Hematopoietic multipotent progenitor cell treated with erythropoietin and hydrocortisone succinate and interleukin-3 and kit ligand, for 4 days (in vitro differentiated cells): ENCODE measurements at regions not wholly inside any gene's neighbourhood (a gene's known extent, or its start where the extent isn't known, plus 50 kb on each side); places are given as distances from the start of the nearest gene placed in this dataset.

Experiments used
- DNase-seq: peaks from one replicate; pipeline ENCODE4 v3.0.0-alpha.2; 2015

- DNase-seq = no peak
Observed at GRCh38 chr2:200725596-200725995, 86.1 kb upstream of the BZW1 start.

GRCh38 chr2:200728630-200729029 is 83.1 kb upstream of the BZW1 start:
- DNase-seq = no peak

DNA sequence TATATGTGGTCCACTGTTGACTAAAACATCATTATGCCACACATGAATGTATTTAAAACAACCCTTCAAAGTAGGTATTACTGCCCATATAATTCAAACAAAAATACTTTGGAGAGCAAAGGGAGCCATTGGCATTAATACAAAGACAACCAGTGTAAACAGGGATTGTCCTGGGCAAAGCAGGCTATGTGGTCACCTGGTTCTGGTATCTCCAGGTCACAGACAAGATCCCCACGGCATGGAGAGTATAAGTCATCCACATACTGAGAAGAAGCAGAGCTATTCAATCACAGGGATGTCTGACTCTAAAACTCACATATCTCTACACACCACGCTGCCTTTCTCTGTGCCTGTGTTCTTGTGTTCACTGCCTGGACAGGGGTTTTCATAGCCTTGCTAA is 81.4 kb upstream of the BZW1 start:
- DNase-seq = no peak

GRCh38 chr2:200730960-200731359 is 80.8 kb upstream of the BZW1 start:
- no peak for DNase-seq

DNA sequence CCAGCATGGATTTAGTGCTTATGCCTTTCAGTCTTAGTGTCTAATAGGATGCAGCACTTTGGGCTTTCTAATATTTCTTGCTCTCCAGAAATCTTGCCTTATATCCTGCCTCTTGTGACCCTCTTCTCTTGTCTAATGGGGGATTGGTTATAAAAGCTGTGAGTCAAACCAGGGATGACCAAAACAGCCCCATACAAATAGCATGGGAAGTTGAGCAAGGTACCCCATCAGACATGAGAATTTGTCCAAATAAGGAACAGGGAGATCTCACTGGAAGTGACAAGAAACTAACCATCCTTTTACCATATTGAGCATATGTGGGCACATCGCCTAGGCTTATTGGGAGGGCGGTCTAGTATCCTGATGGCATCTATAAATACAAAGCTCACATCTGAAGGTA is 78.8 kb upstream of the BZW1 start:
- DNase-seq = no peak

- DNase-seq = no peak
Observed at GRCh38 chr2:200733713-200734198, 78.0 kb upstream of the BZW1 start.

DNA sequence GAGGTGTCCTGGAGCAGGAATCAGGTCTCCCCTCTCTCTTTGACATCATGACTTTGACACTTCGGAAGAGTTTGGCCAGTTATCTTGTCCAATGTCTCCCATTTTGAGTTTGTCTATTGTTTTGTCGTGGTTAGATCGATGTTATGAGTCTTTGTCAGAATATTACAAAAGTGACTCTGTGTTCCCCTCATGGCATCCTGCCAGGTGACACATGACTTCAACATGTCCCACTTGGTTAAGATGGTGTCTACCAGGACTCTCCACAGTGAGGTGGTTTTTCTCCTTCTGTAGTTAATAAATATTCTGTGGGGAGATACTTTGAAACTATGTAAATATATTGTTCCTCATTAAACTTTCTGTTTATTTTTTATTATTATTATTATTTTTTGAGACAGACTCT is 76.6 kb upstream of the BZW1 start:
- no peak for DNase-seq

DNA sequence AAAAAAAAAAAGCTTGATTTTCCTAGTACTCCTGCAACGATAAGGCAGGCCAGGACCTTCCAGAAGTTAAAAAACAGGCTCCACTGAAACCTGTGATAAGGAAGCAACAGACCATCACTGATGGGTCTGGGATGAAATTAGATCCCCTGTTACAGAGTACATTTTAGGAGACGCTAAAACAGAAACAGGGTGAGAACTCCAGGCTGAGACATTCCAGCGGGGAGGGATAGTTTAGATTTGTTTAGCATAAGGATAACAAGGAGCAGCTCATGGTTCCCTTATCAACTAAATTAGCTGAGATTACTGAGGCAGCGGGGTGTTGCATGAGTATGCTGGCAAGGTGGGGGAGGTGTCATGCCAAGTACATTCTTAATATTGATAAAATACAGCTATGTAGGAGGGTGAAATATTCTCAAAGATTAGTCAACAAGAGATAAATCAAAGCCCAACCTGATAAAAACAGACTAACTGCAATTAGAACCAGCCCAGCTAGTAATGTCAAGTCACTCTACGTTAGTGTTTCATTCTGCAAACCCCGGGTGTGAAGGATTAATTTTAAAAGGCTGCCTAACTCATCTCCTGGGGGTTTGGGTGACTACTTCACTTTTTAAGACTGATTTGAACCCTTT is 75.0 kb upstream of the BZW1 start:
- no peak for DNase-seq

DNA sequence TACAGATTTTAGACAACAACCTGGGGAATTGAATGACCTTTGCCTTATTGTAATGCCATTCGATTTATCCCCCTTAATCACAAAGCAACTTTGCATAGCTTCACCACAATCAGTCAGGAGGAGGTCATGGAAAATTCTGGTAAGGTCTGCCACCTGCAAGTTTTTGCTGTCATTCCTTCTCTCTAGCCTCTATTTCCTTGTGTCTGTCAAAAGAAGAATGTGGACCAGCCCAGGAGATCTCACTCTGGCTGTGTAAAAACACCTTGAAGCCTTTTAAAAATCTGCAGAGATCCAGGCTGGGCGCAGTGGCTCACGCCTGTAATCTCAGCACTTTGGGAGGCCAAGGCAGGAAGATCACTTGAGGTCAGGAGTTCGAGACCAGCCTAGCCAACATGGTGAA is 74.1 kb upstream of the BZW1 start:
- DNase-seq = no peak

DNA sequence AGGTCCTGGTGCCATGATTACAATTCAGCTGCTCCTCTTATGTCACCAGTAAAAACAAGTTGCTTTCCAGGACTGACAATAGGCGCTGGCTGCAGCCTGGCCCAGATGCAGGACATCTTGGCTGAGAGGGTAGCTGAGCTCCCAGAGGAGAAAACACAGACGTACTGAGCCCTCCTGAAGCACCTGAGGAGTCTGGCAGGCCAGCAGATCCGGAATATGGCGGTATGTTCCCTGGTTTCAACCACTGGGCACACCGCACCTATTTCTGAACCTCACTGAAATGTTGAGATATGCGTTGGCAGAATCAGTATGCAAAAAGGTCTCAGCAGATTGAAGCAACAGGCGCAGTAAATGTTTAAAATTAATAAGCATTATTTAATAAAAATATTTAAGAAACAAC is 73.1 kb upstream of the BZW1 start:
- DNase-seq = no peak

- DNase-seq = no peak
Observed at GRCh38 chr2:200740907-200741306, 70.8 kb upstream of the BZW1 start.

- no peak for DNase-seq
Observed at GRCh38 chr2:200741468-200742202, 70.1 kb upstream of the BZW1 start.

GRCh38 chr2:200742426-200742825 is 69.3 kb upstream of the BZW1 start:
- DNase-seq = peak; percentile 45

DNA sequence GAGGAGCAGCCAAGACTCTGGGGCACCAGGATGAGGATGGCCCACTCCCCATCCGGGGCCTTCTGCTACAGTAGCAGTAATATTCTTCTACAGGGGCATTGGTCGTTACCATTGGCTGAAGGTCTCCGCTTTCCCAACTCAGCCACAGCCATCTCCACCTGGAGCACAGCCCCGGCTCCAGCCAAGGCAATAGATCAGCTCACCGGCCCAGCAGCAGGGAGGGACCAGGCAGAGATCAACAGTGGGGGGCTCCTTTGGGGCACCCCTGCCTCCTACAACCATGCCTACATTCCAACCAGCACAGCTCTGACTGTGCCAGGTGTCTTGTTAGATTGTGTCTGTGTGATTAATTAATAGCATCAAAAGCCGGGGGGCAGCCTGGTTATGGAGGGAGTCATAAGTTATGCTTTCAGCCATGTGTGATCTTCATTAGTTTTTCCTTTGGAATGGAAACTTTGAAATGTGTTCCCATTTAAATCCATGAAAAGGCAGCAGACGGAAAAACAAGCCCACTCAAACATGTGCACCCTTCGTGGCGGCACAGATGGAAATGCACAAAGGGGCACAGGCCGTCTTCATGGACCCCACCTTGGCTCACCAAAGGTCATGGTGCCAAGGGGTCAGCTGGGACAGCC is 68.6 kb upstream of the BZW1 start:
- DNase-seq = no peak

- no peak for DNase-seq
Observed at GRCh38 chr2:200744201-200744602, 67.5 kb upstream of the BZW1 start.

DNA sequence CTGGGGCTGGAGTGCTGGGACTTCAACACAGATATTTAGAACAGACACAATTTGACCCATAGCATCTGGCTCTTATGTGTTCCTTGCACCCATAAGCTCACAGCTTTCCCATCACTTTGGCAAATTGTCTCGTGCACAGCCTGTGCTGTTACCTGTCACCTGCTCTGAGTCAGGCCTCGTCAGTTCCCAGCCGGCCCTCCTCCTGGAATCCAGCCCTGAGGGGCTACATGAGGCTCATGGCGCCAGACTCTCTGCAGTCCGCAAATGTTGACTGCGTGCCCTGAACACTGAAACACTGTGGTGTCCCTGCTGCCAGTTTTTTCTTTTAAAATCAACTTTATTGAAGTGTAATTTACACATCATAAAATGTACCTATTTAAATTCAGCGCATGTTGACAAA is 65.4 kb upstream of the BZW1 start:
- DNase-seq = no peak

GRCh38 chr2:200747668-200748618 is 63.8 kb upstream of the BZW1 start:
- DNase-seq = no peak

DNA sequence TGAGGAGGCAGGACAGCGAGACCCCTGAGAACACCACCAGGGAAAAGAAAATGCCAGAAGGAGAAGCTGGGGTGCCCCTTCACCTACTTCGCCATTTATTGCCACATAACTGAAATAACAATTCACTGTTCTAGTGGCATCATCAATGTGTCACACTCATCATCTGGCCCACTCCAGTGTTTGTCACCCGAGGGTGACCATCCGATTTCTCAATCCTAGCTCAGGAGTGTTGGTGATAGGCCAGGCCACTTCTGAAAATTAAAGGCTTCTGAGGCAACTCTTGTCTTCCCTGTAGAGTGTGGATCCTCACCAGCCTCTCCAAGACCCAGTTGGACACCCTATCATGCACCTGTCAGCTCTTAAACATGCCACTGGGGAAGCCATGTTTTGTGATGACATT is 62.9 kb upstream of the BZW1 start:
- DNase-seq = no peak

DNA sequence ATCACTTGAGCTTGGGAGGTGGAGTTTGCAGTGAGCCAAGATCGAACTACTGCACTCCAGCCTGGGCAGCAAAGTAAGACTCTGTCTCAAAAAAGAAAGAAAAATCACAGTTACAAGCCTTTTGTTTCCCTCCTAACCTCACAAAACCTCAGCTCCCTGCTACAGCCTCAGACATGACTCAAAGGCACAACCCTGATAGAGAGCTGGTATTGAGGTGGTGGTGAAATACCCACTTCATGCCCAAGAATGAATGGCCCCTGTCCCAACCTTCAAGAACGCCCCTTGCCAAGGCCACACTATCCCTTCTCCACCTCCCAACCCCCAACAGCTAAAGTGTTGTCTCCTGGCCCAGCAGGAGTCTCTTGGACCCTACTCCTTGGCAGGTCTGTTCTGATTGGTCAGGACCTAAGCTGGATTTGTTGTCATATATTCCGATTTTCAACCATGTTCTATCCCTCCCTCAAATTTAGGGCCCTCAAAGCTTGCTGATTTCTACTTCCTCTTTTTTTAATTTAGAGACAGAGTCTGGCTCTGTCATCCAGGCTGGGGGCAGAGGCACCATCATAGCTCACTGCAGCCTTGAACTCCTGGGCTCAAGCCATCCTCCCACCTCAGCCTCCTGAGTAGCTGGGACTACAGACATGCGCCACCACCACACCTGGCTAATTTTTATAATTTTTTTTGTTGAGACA is 61.9 kb upstream of the BZW1 start:
- DNase-seq = peak; percentile 39

DNA sequence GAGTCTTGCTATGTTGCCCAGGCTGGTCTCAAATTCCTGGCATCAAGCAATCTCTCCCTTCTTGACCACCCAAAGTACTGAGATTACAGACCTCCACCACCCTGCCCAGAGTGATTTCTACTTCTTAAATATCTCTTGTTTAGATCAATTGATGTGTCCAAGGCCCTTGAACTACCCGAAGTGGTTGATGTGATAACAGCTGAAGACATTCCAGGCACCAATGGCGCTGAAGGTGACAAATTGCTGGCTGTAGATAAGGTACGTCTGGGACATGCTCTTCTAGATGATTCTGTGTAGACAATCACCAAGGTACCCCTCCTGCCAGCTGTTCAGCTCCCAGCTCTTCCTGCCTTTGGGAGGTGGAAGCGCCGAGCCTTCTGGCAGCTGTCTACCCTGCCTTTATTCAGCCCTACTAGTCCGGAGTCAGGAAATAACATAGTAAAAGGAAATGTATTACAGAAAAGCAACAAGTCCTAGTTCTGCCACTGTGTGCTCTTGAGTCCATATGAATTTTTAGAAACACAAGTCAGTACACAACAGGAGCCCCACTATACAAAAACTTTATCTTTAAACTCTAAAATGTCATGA is 61.3 kb upstream of the BZW1 start:
- no peak for DNase-seq

DNA sequence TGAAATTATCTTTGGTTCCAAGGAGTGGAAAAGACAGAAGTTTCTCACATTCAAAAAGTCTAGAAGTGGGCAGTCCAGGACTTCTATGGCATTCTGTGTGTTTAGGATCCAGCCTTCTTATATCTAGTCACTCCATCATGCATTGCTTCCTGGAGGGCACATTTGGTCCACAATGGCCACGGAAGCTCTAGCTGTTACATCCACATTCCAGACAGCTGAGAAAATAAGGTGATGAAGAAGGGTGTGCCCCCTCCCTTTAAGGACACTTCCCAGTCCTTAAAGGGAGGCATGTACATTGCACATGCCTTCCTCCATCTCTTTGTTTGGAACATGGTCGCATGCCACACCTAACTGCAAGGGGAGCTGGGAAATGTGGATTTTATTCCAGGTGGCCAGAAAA is 59.9 kb upstream of the BZW1 start:
- no peak for DNase-seq

DNA sequence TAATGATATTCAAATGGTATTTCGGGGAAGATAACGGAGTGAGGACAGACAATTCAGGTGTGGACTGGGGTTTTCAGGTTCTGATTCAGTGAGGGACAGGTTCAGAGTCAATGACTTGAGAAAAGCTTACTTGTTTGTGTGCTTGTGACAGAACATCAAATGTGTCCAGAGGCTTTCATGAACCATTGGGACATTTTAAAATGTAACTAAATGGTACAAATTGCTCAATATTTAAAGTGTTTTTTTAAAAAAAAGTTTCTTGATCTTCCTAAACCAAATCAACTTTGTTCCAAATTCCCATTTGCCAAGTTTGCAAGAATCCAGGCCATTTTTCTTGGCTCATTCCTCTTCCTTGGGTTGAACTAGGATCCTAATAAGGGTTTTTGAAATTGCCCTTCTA is 59.4 kb upstream of the BZW1 start:
- DNase-seq = no peak
